ENCODE measurements at regions not wholly inside any gene's neighbourhood (a gene's known extent, or its start where the extent isn't known, plus 50 kb on each side); places are given as distances from the start of the nearest gene placed in this dataset.
A peak's percentile ranks its signal among the peaks of the same experiment; 100 is the strongest.

GRCh38 chr4:138521809-138522208 is 279.7 kb upstream of the SLC7A11 start:
- Histone ChIP-seq H3K4me2 (replicated peaks; ENCODE audit: extremely low read depth, low read length, poor library complexity, severe bottlenecking) (no peak overlapping the region), H3K27me3 (ENCODE audit: control insufficient read depth in 2 of 2, insufficient read depth in 2 of 2, low read length in 2 of 2) (no peaks in the 10 kb centered on the region), H3K36me3 (replicated peaks in 1 of 2; ENCODE audit: control insufficient read depth in 1 of 2, insufficient read depth in 2 of 2, low read length in 2 of 2) (no peaks in the 10 kb centered on the region), H3K9ac (ENCODE audit: insufficient read depth, low read length, poor library complexity, severe bottlenecking) (no peak overlapping the region), H4K20me1 (ENCODE audit: insufficient read depth, low read length) (no peaks in the 10 kb centered on the region), H3K4me3 (replicated peaks in 1 of 3; ENCODE audit: low read depth in 2 of 3, low read length in 3 of 3) (no peak overlapping the region), H3K9me3 (replicated peaks in 1 of 2; ENCODE audit: control insufficient read depth in 1 of 2, insufficient read depth in 1 of 2, low read length in 2 of 2) (no peaks in the 10 kb centered on the region), H3K4me1 (ENCODE audit: control insufficient read depth in 1 of 2, insufficient read depth in 2 of 2, low read length in 2 of 2) (no peaks in the 10 kb centered on the region), H2AFZ (ENCODE audit: insufficient read depth, low read depth, low read length, poor library complexity, severe bottlenecking) (no peak overlapping the region), H3K27ac (ENCODE audit: low read depth in 1 of 2, low read length in 2 of 2) (no peak overlapping the region), H3K79me2 (ENCODE audit: insufficient read depth, low read length) (no peaks in the 10 kb centered on the region)
- WGBS (ENCODE audit: insufficient coverage) = 66% methylated on average over 4 of the region's 4 CpGs
- no peak overlapping the region for H3K4me3 Mint-ChIP-seq
- peak overlapping the region in 1 of 7 donors; percentile 23 for H3K27ac Mint-ChIP-seq
- no peaks in the 10 kb centered on the region for H3K4me1 Mint-ChIP-seq
- no peaks in the 10 kb centered on the region for H3K36me3 Mint-ChIP-seq
- peaks cover 0 to 5% (median 0%) of the 10 kb centered on the region in 7 donors for H3K9me3 Mint-ChIP-seq
- DNase-seq = no peak
- TF ChIP-seq CTCF (IDR thresholded peaks at IDR 0.05) = no peak
- intact Hi-C loops (cut with micrococcal nuclease) = no loop called here
- peaks cover 6 to 15% (median 7%) of the 10 kb centered on the region in 3 donors for H3K27me3 Mint-ChIP-seq (ENCODE audit: low read depth in 3 of 3)

GRCh38 chr4:138519436-138519835 is 277.3 kb upstream of the SLC7A11 start:
- Histone ChIP-seq H3K4me2 (replicated peaks; ENCODE audit: extremely low read depth, low read length, poor library complexity, severe bottlenecking) (no peak overlapping the region), H3K9me3 (replicated peaks in 1 of 2; ENCODE audit: control insufficient read depth in 1 of 2, insufficient read depth in 1 of 2, low read length in 2 of 2) (no peaks in the 10 kb centered on the region), H3K27ac (ENCODE audit: low read depth in 1 of 2, low read length in 2 of 2) (no peak overlapping the region), H3K36me3 (replicated peaks in 1 of 2; ENCODE audit: control insufficient read depth in 1 of 2, insufficient read depth in 2 of 2, low read length in 2 of 2) (no peaks in the 10 kb centered on the region), H3K4me1 (ENCODE audit: control insufficient read depth in 1 of 2, insufficient read depth in 2 of 2, low read length in 2 of 2) (no peaks in the 10 kb centered on the region), H3K9ac (ENCODE audit: insufficient read depth, low read length, poor library complexity, severe bottlenecking) (no peak overlapping the region), H3K27me3 (ENCODE audit: control insufficient read depth in 2 of 2, insufficient read depth in 2 of 2, low read length in 2 of 2) (no peaks in the 10 kb centered on the region), H2AFZ (ENCODE audit: insufficient read depth, low read depth, low read length, poor library complexity, severe bottlenecking) (no peak overlapping the region), H3K4me3 (replicated peaks in 1 of 3; ENCODE audit: low read depth in 2 of 3, low read length in 3 of 3) (no peak overlapping the region), H4K20me1 (ENCODE audit: insufficient read depth, low read length) (no peaks in the 10 kb centered on the region), H3K79me2 (ENCODE audit: insufficient read depth, low read length) (no peaks in the 10 kb centered on the region)
- no peak for DNase-seq
- no peaks in the 10 kb centered on the region for H3K4me1 Mint-ChIP-seq
- H3K36me3 Mint-ChIP-seq = no peaks in the 10 kb centered on the region
- intact Hi-C loops (cut with micrococcal nuclease) = no loop called here
- WGBS (ENCODE audit: insufficient coverage) = no CpG with 5 or more reads among the region's 2 CpGs
- no peak overlapping the region for H3K4me3 Mint-ChIP-seq
- no peak overlapping the region for H3K27ac Mint-ChIP-seq
- H3K27me3 Mint-ChIP-seq (ENCODE audit: low read depth in 3 of 3) = peaks cover 5 to 11% (median 6%) of the 10 kb centered on the region in 3 donors
- H3K9me3 Mint-ChIP-seq = peaks cover 0 to 3% (median 0%) of the 10 kb centered on the region in 7 donors
- no peak for TF ChIP-seq CTCF (IDR thresholded peaks at IDR 0.05)

All from CD14-positive monocyte (primary cell).